Left ventricle myocardium superior (tissue), 1 donor: ENCODE measurements at regions not wholly inside any gene's neighbourhood (a gene's known extent, or its start where the extent isn't known, plus 50 kb on each side); places are given as distances from the start of the nearest gene placed in this dataset.
A peak's percentile ranks its signal among the peaks of the same experiment; 100 is the strongest.
"Not testable (repeated sequence)": the region's sequence is repeated elsewhere in the genome, so short reads cannot be mapped to it uniquely, and the experiment has no call there.

ENCODE experiments used
- ATAC-seq: fragments of 200-7000 bp; cut with Tn5 transposase; one replicate; pipeline ENCODE4 v1.9.1; 2020; ENCODE audit warnings: mild to moderate bottlenecking, moderate library complexity
- DNase-seq: peaks from one replicate; pipeline ENCODE4 v3.0.0-alpha.2; 2020
- intact Hi-C: fragments of 100-400 bp; cut with micrococcal nuclease; formaldehyde crosslinking; loops from one replicate; pipeline ENCODE4 v1.11.0; 2022
- donor health status: DM: no; HTN: yes; CAD: no; lungs with severe emphysema.

- intact Hi-C loops, result no loop called here
- no peak for ATAC-seq
- DNase-seq, result no peak
Observed at GRCh38 chr9:2524601-2525000, 97.0 kb upstream of the VLDLR start.

GRCh38 chr9:2525147-2525546 is 96.4 kb upstream of the VLDLR start:
- intact Hi-C loops, result no loop called here
- ATAC-seq, result no peak

DNA sequence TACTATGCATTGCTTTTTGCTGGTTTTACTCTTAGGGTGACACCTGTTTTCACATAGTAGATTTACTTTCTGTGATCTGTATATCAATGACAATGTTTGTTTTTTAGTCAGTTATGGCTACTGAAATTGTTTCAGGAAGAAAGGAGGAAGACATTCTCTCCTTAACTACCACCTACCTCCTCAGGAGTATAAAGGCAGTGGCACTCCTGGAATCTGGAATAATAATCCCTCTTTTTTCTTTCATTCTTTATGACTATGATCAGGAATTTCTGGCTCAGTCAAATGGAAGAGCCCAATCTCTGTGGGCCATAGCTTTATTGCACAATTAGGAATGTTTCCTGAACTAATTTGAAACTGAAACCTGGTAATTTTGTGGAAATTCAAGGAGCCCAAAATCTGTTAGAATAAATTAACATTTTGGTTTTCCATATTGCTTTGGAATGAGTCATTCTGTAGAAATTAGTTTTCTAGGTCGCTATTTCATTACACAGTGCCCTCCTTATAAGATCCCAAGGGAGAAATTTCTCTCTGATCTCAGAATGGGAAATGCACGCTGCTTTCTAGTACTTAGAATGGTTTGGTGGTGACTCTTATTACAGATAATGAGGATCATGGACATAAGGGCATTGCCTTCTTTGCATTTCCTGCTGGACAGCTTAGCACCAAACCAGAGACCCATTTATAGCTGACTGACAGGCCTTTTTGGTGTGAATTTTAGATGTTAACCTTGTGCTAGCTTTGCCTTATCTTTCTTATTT is 95.3 kb upstream of the VLDLR start:
- ATAC-seq (no peak), DNase-seq (no peak)
- intact Hi-C loops, result no loop called here

More at GRCh38 chr9:2525147-2525546, 96.4 kb upstream of the VLDLR start:
- no peak for DNase-seq

- no peak for ATAC-seq
- intact Hi-C loops, result no loop called here
- DNase-seq, result no peak
Observed at GRCh38 chr9:2531481-2531880, 90.1 kb upstream of the VLDLR start.

- intact Hi-C loops, result no loop called here
- DNase-seq (no peak), ATAC-seq (no peak)
Observed at GRCh38 chr9:2536511-2536910, 85.1 kb upstream of the VLDLR start.

DNA sequence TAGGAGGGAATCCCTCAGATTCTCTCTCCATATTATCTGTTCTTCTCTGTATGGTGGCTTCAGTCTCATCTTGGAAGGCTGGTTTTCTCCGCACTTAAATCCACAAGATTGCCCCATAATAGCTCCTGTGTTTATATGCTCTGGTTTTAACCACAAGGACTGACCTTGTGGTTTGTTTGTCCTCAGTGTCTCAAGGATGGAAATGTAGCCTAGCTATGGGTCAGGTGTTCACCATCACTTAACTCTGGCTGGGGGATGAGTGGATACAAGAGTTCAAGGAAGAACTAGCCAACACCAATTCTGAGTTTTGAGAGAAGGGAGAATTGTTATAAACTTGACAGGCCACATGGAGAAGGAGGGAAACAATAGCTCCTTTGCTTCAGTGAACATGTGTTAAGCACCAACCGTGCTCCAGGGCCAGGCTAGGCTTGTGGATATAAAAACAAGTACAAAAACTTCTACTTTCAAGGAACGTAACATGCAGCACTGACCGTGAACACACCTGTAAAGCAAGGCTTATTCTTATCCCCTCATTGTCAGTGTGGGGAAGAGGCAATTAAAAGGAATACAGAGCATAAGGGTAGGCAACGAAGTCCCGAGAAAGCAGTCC is 75.6 kb upstream of the VLDLR start:
- intact Hi-C loops, result no loop called here
- ATAC-seq, result no peak
- no peak for DNase-seq

DNA sequence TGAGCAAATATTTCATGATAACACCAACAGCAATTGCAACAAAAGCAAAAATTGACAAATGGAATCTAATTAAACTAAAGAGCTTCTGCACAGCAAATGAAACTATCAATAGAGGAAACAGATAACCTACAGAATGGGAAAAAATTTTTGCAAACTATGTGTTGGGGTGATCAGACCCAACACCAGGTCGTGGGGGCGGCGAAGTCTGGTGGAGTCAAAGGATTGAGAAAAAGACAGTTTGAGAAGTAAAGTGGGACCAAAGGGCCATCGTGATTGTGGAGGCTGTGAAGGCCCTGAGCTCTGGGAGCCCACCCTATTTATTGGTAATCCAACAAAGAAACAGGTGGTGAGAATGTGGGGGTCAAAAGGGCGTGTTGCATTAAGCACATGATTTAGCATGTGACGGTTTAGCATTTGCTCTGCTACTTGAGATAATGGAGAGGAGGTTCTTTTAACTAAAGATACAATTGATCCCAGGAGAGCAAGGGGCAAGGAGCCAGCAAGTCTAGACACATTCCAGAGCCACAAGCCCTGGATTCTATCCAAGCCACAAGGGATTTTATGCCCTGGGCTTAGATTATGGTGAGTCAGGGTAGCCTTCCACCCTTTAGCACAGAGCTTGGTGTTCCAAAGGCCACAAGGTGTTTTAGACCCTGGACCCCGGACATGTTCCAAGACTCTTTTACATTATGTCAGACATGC is 65.5 kb upstream of the VLDLR start:
- ATAC-seq, DNase-seq, intact Hi-C loops: not testable (repeated sequence)

DNA sequence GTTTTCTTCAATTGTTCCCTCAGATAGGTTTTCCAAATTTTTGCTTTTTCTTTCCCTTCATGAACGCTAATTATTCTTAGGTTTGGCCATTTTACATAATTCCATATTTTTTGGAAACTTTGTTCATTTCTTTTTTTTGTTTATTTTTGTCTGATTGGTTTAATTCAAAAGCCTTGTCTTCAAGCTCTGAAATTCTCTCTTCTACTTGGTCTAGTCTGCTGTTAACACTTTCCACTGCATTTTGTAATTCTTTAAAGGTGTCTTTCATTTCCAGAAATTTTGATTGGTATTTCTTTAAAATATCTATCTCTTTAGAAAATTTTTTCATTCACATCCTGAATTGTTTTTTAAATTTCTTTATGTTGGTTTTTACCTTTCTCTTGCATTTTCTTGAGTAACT is 63.9 kb upstream of the VLDLR start:
- intact Hi-C loops, result no loop called here
- ATAC-seq (no peak), DNase-seq (no peak)

GRCh38 chr9:2559192-2560152 is 62.1 kb upstream of the VLDLR start:
- ATAC-seq, result peak; percentile 99
- intact Hi-C loops, result no loop called here
- peak; percentile 88 for DNase-seq

GRCh38 chr9:2560180-2560579 is 61.4 kb upstream of the VLDLR start:
- peak; percentile 46 for ATAC-seq
- intact Hi-C loops, result no loop called here
- no peak for DNase-seq

- DNase-seq, result no peak
- intact Hi-C loops, result loop anchor here (5.0 kb wide), 1 partner anchor 69 kb away; no protein-coding TSS in a partner anchor
- no peak for ATAC-seq
Observed at GRCh38 chr9:2565676-2566340, 55.8 kb upstream of the VLDLR start.

GRCh38 chr9:2567922-2568321 is 53.7 kb upstream of the VLDLR start:
- DNase-seq (no peak), ATAC-seq (peak; percentile 40)
- intact Hi-C loops, result loop anchor here (5.0 kb wide), 1 partner anchor 71 kb away; no protein-coding TSS in a partner anchor

DNA sequence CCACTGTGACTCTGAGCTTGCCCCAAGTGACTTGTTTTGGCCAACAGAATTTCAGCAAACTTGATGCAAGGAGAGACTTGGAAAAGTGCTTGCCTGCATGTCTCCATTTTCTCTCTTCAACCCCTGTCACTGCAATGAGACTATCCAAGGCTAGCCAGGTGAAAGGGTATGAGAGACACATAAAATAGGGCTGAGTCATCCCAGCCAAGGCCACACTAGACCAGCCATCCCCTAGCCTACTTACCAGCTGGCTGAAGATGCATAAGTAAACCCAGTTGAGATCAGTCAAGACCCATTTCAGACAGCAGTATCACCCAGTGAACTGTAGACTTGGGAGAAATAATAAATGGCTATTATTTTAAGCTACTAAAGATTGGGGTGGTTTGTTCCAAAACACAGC is 52.9 kb upstream of the VLDLR start:
- ATAC-seq (no peak), DNase-seq (no peak)
- intact Hi-C loops, result loop anchor here (5.0 kb wide), 1 partner anchor 71 kb away; no protein-coding TSS in a partner anchor

DNA sequence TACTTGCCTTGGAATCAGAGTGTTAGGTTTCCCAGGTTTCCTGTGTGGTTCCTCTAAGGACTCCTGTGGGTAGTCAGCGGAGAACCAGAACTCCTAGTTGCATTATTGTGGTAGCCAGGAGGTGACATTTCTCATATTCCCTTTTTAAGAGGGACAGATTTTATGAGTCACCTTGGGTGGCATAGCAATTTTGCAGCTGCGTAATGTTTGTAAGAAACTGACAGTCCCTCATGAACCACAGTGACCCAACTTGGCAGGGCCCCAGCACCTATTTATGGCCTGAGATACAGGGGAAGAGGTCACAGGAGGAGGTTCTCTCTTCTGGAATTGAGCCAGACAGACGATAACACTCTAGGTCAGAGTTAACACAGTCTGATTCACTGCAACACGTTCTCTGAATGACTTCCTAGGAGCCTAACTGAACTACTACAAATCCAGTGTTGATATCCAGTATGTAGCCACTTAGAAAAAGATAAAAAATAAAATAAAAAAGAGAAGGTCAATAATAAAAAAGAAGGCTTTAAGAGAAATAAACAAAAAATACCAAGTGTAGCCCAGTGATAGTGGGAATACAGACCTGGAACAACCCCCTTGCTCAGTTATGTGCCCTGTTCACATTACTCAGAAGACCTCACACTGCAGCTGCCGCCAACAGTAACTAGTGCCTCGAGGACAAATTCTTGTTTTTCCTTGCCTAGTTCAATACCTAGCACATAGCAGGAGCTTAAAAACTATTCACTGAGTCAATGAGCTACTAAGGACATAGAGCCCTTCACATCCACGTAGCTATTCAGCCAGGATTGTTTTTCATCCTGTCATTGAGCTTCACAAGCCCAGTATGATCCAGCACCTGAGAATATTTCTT is 50.7 kb upstream of the VLDLR start:
- ATAC-seq, result peak; percentile 91
- intact Hi-C loops, result no loop called here
- peak; percentile 95 for DNase-seq
